ENCODE measurements at regions not wholly inside any gene's neighbourhood (a gene's known extent, or its start where the extent isn't known, plus 50 kb on each side); places are given as distances from the start of the nearest gene placed in this dataset.

- H3K4me1 ChIP-seq (ENCODE audit: insufficient read depth, low read length) = no peaks in the 10 kb centered on the region
- no peak overlapping the region for H3K4me2 ChIP-seq (ENCODE audit: low read depth, low read length)
- BruUV-seq (replicated peaks) = no TSS peak
Measured at GRCh38 chr5:35345222-35345621, 114.9 kb upstream of the PRLR start.

More at GRCh38 chr5:35345222-35345621, 114.9 kb upstream of the PRLR start:
- Histone ChIP-seq H3K79me2 (ENCODE audit: insufficient read depth, low read length) (no peaks in the 10 kb centered on the region), H3K36me3 (replicated peaks in 1 of 2; ENCODE audit: control insufficient read depth in 1 of 2, insufficient read depth in 2 of 2, low read length in 2 of 2) (no peaks in the 10 kb centered on the region), H3K9ac (ENCODE audit: insufficient read depth, low read depth, low read length) (no peak overlapping the region), H2AFZ (ENCODE audit: low read length) (no peak overlapping the region), H4K20me1 (ENCODE audit: insufficient read depth, low read length) (no peaks in the 10 kb centered on the region), H3K27me3 (ENCODE audit: control insufficient read depth in 1 of 2, insufficient read depth in 2 of 2, low read length in 2 of 2) (no peaks in the 10 kb centered on the region), H3K9me3 (ENCODE audit: low read length) (no peaks in the 10 kb centered on the region), H3K27ac (ENCODE audit: extremely low read length, insufficient read depth, low read length) (no peak overlapping the region), H3K4me3 (replicated peaks in 1 of 3; ENCODE audit: insufficient read depth in 1 of 3, low read depth in 2 of 3, low read length in 3 of 3) (no peak overlapping the region)
- in situ Hi-C loops (cut with HindIII; ENCODE audit: extremely low pct_ligation_motif_present, low pct_unique_long_range_greater_than_20kb) = no loop called here
- ChIA-PET POLR2A (no interaction called here), CTCF (ENCODE audit: low intra/inter-chr PET ratio, low total read pairs) (no interaction called here)
- ATAC-seq (peak; percentile 72), FAIRE-seq (no peak), DNase-seq (ENCODE audit: low spot score) (peak; percentile 4)
- TF ChIP-seq, protein P1, sequence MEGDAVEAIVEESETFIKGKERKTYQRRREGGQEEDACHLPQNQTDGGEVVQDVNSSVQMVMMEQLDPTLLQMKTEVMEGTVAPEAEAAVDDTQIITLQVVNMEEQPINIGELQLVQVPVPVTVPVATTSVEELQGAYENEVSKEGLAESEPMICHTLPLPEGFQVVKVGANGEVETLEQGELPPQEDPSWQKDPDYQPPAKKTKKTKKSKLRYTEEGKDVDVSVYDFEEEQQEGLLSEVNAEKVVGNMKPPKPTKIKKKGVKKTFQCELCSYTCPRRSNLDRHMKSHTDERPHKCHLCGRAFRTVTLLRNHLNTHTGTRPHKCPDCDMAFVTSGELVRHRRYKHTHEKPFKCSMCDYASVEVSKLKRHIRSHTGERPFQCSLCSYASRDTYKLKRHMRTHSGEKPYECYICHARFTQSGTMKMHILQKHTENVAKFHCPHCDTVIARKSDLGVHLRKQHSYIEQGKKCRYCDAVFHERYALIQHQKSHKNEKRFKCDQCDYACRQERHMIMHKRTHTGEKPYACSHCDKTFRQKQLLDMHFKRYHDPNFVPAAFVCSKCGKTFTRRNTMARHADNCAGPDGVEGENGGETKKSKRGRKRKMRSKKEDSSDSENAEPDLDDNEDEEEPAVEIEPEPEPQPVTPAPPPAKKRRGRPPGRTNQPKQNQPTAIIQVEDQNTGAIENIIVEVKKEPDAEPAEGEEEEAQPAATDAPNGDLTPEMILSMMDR (CRISPR knock-in tag; IDR thresholded peaks at IDR 0.05) = peak; percentile 53
- no peak for TF ChIP-seq ZNF460 (CRISPR knock-in tag; IDR thresholded peaks at IDR 0.05; ENCODE audit: borderline replicate concordance)
- TF ChIP-seq ZNF574 (CRISPR knock-in tag; IDR thresholded peaks at IDR 0.05) = peak; percentile 48; the same call in 1 of the 2 replicates
- TF ChIP-seq RBM39 (IDR thresholded peaks at IDR 0.05; ENCODE audit: low read depth, low read length, poor library complexity, severe bottlenecking) = no peak
- TF ChIP-seq, protein P2, sequence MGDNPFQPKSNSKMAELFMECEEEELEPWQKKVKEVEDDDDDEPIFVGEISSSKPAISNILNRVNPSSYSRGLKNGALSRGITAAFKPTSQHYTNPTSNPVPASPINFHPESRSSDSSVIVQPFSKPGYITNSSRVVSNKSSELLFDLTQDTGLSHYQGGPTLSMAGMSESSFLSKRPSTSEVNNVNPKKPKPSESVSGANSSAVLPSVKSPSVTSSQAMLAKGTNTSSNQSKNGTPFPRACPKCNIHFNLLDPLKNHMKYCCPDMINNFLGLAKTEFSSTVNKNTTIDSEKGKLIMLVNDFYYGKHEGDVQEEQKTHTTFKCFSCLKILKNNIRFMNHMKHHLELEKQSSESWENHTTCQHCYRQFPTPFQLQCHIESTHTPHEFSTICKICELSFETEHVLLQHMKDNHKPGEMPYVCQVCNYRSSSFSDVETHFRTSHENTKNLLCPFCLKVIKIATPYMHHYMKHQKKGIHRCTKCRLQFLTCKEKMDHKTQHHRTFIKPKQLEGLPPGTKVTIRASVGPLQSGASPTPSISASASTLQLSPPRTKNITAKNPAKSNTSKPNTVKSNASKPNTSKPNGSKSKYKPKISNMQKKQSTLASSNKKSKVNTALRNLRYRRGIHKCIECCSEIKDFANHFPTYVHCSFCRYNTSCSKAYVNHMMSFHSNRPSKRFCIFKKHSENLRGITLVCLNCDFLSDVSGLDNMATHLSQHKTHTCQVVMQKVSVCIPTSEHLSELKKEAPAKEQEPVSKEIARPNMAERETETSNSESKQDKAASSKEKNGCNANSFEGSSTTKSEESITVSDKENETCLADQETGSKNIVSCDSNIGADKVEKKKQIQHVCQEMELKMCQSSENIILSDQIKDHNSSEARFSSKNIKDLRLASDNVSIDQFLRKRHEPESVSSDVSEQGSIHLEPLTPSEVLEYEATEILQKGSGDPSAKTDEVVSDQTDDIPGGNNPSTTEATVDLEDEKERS (CRISPR knock-in tag; IDR thresholded peaks at IDR 0.05) = no peak
- TF ChIP-seq RAD21 (CRISPR knock-in tag; IDR thresholded peaks at IDR 0.05) = 0 out of 2 replicates have a peak, but pooled peaks have one; percentile 13
- TF ChIP-seq, protein P3, sequence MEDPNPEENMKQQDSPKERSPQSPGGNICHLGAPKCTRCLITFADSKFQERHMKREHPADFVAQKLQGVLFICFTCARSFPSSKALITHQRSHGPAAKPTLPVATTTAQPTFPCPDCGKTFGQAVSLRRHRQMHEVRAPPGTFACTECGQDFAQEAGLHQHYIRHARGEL (CRISPR knock-in tag; IDR thresholded peaks at IDR 0.05) = no peak
- TF ChIP-seq ZNF44 (CRISPR knock-in tag; IDR thresholded peaks at IDR 0.05) = peak; percentile 97
- TF ChIP-seq SIX1 (CRISPR knock-in tag; IDR thresholded peaks at IDR 0.05; ENCODE audit: borderline replicate concordance) = no peak
- peak; percentile 67 for TF ChIP-seq STAG1 (CRISPR knock-in tag; IDR thresholded peaks at IDR 0.05)
- 17% methylated on average over 1 of the region's 1 CpG for WGBS (ENCODE audit: low lambda C conversion rate)
- intact Hi-C loops (cut with micrococcal nuclease; ENCODE audit: unreplicated experiment) = no loop called here

All from HepG2 (cell line).